ENCODE measurements at regions not wholly inside any gene's neighbourhood (a gene's known extent, or its start where the extent isn't known, plus 50 kb on each side); places are given as distances from the start of the nearest gene placed in this dataset.

DNA sequence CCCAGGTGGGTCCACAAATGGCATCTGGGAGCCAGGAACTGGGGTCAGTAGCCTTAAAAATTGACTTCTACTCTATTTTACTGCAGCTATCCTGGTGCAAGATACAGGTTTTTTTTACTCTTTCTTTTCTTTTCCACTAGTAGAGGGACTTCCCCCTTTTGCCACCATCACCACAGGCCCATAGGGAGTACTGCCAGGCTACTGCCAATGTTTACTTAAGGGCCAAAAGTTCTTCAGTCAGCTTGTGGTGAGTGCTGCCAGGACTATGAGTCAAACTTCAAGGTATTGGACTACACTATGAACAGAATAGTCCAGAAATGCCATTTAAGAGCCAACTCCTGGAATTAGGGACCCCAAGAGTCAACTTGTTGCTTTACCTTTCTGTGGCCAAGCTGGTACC is 94.7 kb downstream of the EDA2R start:
- no peak for TF ChIP-seq SIX5 (IDR thresholded peaks at IDR 0.05; ENCODE audit: low read depth, low read length, severe bottlenecking)
- TF ChIP-seq EZH2 (IDR thresholded peaks at IDR 0.05; ENCODE audit: borderline replicate concordance, control insufficient read depth, low read depth, low read length) = no peak
- no peak for TF ChIP-seq RAD21 (IDR thresholded peaks at IDR 0.05; ENCODE audit: insufficient read depth, low read depth, low read length)
- TF ChIP-seq, protein P1, sequence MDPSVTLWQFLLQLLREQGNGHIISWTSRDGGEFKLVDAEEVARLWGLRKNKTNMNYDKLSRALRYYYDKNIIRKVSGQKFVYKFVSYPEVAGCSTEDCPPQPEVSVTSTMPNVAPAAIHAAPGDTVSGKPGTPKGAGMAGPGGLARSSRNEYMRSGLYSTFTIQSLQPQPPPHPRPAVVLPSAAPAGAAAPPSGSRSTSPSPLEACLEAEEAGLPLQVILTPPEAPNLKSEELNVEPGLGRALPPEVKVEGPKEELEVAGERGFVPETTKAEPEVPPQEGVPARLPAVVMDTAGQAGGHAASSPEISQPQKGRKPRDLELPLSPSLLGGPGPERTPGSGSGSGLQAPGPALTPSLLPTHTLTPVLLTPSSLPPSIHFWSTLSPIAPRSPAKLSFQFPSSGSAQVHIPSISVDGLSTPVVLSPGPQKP (IDR thresholded peaks at IDR 0.05; ENCODE audit: low read depth, low read length) = no peak
- TF ChIP-seq, protein P2, sequence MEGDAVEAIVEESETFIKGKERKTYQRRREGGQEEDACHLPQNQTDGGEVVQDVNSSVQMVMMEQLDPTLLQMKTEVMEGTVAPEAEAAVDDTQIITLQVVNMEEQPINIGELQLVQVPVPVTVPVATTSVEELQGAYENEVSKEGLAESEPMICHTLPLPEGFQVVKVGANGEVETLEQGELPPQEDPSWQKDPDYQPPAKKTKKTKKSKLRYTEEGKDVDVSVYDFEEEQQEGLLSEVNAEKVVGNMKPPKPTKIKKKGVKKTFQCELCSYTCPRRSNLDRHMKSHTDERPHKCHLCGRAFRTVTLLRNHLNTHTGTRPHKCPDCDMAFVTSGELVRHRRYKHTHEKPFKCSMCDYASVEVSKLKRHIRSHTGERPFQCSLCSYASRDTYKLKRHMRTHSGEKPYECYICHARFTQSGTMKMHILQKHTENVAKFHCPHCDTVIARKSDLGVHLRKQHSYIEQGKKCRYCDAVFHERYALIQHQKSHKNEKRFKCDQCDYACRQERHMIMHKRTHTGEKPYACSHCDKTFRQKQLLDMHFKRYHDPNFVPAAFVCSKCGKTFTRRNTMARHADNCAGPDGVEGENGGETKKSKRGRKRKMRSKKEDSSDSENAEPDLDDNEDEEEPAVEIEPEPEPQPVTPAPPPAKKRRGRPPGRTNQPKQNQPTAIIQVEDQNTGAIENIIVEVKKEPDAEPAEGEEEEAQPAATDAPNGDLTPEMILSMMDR (IDR thresholded peaks at IDR 0.05 in 2 of 3, conservative IDR thresholded peaks at IDR 0.05 in 1 of 3; ENCODE audit: control insufficient read depth in 2 of 3, extremely low read depth in 1 of 3, insufficient read depth in 1 of 3, low read depth in 3 of 3, low read length in 3 of 3) = no peak
- no peak for TF ChIP-seq SREBF1 (IDR thresholded peaks at IDR 0.05; ENCODE audit: low read length)
- no peak for TF ChIP-seq POLR2AphosphoS5 (IDR thresholded peaks at IDR 0.05; ENCODE audit: low read length)
- no peak for TF ChIP-seq MEF2A (IDR thresholded peaks at IDR 0.05; ENCODE audit: insufficient read depth, low read depth, low read length)
- no peak for TF ChIP-seq RFX5 (IDR thresholded peaks at IDR 0.05; ENCODE audit: low read depth, low read length)
- TF ChIP-seq, protein P3, sequence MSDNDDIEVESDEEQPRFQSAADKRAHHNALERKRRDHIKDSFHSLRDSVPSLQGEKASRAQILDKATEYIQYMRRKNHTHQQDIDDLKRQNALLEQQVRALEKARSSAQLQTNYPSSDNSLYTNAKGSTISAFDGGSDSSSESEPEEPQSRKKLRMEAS (IDR thresholded peaks at IDR 0.05; ENCODE audit: low read depth, low read length) = no peak
- TF ChIP-seq ZNF217 (IDR thresholded peaks at IDR 0.05) = no peak
- TF ChIP-seq LARP7 (IDR thresholded peaks at IDR 0.05) = no peak
- no peak for TF ChIP-seq MTA3 (IDR thresholded peaks at IDR 0.05; ENCODE audit: borderline replicate concordance, low read length)
